Stromal cell of bone marrow (primary cell): ENCODE measurements at regions not wholly inside any gene's neighbourhood (a gene's known extent, or its start where the extent isn't known, plus 50 kb on each side); places are given as distances from the start of the nearest gene placed in this dataset.

Experiments used
- DNase-seq: peaks from one replicate; pipeline ENCODE4 v3.0.0-alpha.2; 2012; ENCODE audit warnings: low read depth

GRCh38 chr18:41237317-41237716, 717.7 kb upstream of the PIK3C3 start:
- DNase-seq, result no peak

GRCh38 chr18:41231681-41232080, 723.4 kb upstream of the PIK3C3 start:
- DNase-seq, result no peak

GRCh38 chr18:41227993-41228392, 727.0 kb upstream of the PIK3C3 start:
- no peak for DNase-seq

GRCh38 chr18:41226911-41227310, 728.1 kb upstream of the PIK3C3 start:
- no peak for DNase-seq

- no peak for DNase-seq
Observed at GRCh38 chr18:41226186-41226585, 728.8 kb upstream of the PIK3C3 start.

GRCh38 chr18:41216341-41217003, 738.6 kb upstream of the PIK3C3 start:
- DNase-seq, result no peak

GRCh38 chr18:41207706-41208105, 747.3 kb upstream of the PIK3C3 start:
- no peak for DNase-seq

- DNase-seq, result no peak
Observed at GRCh38 chr18:41206341-41206830, 748.6 kb upstream of the PIK3C3 start.

- DNase-seq, result no peak
Observed at GRCh38 chr18:41199212-41199611, 755.8 kb upstream of the PIK3C3 start.

- no peak for DNase-seq
Observed at GRCh38 chr18:41197967-41198366, 757.1 kb upstream of the PIK3C3 start.

DNA sequence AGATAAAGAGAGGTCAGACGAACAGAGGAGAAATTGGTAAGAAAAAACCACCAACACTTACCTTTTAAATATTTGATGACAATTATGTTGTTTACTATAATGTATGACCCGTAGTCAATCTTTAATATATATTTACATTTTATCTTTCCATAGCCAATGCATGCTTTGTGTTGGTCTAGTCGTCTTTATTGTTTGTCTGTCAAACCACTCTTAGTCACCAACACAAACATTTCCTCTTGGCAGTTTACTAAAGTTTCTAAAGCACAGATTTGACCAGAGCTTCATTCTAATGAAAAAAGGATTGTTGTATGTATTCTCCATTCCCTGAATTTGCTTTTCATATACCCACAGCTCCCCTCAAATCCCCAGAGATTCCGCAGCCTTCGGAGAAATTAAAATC, 784.7 kb upstream of the PIK3C3 start:
- no peak for DNase-seq

GRCh38 chr18:41165625-41166024, 789.4 kb upstream of the PIK3C3 start:
- no peak for DNase-seq

GRCh38 chr18:41162781-41163180, 792.3 kb upstream of the PIK3C3 start:
- no peak for DNase-seq

DNA sequence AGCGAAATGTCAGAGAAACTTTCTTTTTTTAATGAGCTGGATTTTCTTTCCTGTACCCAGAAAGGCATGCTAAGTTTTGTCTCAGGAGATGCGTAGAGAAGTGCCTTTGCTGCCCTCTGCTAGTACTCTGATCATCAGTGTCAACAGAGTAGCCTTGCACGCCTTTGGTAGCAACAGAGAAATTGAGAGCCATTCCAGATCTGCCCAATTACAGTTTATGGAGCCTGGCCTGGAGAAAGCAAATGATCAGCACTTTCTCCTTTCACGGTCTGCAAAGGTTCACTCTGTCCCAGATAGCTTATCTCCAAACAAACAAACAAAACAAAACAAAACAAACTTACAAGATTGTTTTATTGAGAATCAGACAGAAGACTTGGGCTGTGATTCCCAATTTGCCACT, 792.8 kb upstream of the PIK3C3 start:
- DNase-seq, result no peak

- DNase-seq, result no peak
Observed at GRCh38 chr18:41155910-41156851, 798.9 kb upstream of the PIK3C3 start.

DNA sequence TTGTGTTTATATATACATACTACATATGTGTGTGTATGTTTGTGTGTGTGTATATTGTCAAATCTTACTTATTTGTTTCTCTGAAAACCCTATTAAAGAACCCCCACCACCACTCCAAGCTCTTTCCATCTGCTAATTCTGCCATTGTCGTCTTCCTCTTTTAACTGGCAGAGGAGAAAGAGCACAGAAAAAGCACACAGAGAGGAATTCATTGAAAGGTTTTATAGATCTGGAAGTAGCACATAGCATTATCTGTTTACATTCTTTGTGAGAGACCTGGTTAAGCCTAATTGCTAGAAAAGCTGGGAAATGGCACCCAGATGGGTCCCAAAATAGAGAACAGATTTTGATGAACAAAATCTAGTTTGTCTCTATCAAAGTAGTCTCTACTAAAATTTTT, 800.0 kb upstream of the PIK3C3 start:
- DNase-seq, result no peak

DNA sequence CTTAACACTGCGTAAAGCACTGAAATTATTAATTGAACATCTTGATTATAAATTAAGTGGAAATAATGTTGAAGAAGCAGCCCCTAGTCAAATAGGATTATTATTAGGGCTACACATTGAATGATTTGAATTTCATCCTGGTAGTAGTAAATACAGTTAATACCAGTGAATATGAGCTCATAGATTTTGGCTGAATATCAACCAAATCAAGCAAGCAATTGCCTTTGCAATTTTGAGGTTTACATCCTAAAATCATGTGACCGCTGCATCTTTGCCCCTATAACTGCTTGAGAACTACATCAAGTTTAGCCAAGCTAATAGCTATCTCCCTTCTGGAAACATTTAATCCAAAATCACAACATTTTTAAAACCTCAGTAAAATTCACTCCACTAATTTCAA, 801.2 kb upstream of the PIK3C3 start:
- DNase-seq, result no peak

DNA sequence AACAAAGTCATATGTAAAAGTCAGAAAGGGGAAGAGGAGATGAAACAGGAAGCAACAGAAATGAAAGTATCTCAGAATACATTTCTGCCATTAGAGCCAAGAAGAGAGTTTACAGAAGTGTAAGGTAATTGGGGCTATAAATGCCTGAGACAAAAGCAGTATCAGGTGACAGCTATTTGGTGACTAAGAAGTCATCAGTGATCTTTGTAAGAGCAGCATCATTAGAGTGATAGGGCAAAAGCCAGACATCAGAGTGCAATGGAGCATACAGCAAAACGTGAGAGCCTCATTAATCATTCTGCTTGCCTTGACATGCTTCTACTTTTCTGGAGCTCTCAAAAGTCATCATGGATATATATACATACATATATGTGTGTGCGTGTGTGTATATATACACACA, 804.7 kb upstream of the PIK3C3 start:
- DNase-seq, result no peak

DNA sequence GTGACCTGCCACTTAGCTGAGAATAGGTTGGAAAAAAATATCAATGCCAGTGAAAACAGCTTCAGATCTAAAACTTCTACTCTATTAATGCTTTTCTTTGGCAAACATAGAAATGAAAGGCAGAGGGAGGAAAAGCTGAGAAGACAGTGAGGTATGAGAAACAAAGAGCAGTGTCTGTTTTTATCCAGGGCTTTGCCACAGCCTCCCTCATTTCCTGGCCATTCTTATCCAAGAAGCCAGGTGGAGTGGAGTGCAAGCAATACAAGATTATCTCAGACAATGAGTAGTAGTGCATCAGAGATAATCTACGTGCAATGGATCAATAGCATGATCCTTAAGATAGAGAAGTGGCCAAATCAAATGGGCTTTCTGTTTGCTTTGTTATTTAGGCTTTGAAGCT, 808.7 kb upstream of the PIK3C3 start:
- no peak for DNase-seq

DNA sequence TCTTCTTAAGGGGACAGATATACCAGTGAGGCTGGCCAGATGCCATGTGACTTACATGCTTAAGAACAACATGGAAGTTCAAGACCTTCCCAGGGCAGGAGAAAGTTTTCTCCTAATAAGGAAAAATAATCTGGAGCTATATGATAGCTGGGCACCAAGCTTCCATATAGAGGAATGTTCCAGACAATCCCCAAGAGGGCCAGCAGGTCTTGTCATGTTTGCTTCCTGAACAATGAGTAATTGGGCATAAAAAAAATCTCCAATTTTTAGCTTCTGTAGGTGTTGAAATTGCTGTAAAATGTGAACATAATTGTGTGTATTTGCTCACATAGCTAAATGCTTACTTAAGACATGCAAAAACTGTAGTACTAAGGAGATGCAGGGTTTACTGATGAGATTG, 809.5 kb upstream of the PIK3C3 start:
- DNase-seq, result no peak

DNA sequence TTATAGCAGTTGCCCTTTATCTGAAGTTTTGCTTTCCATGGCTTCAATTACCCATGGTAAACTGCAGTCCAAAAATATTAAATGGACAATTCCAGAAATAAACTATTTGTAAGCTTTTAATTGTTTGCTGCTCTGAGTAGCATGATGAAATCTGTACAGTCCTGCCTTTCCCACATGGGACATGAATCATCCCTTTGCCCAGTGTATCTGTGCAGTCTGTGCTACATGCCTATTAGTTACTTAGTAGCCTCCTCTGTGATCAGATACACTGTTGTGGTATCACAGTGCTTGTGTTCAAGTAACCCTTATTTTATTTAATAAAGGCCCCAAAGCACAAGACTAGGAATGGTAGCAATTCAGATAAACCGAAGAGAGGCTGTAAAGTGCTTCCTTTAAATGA, 810.6 kb upstream of the PIK3C3 start:
- DNase-seq, result peak; percentile 43

GRCh38 chr18:41140506-41140905, 814.5 kb upstream of the PIK3C3 start:
- no peak for DNase-seq

DNA sequence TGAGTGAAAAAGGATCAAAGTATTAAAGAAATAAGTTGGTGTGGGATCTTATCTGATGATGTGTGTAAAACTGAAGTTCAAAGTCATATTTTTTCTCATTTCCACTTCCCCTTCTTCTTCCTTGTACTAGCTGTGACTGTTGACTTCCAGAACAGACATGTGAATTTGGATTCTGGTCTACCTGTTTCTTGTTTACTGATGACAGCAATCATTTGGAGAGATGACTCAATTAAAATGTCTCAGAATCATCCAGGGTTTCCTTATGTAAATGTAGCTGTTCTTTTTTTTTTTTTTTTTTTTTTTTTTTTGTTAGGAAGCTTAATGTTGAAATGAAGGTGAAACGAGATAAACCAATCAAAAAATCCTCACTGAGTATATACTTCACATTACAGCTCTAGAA, 819.9 kb upstream of the PIK3C3 start:
- DNase-seq, result no peak
